Panc1 (cell line): ENCODE measurements at regions not wholly inside any gene's neighbourhood (a gene's known extent, or its start where the extent isn't known, plus 50 kb on each side); places are given as distances from the start of the nearest gene placed in this dataset.

Experiments used
- POLR2AphosphoS5 ChIP-seq: IDR thresholded peaks from 2 replicates; pipeline ENCODE4 v1.6.1; 2012; ENCODE audit warnings: mild to moderate bottlenecking, low read depth, low read length, moderate library complexity
- SIN3A ChIP-seq: IDR thresholded peaks from 2 replicates; pipeline ENCODE4 v1.6.1; 2012; ENCODE audit warnings: low read depth, mild to moderate bottlenecking, low read length, moderate library complexity, borderline replicate concordance; ENCODE audit not compliant: insufficient read depth

DNA sequence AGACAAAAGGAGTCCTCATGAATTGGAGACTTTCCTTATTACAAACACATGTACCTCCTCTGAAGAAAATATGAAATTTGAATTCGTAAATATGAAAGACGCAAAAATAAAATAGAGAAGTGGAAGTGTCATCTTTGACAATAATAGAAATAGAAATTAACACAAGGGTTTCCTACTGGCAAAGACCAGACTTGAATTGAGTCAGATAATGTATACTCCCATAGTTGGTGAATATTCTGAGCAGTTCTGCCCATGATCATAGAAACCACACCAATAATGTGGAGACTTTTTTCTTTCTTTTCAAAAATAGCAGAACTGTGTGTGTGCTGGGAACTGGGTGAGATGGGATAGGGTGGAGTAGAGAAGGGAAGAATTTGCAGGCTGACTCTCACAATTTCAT is 277.7 kb upstream of the TET2 start:
- TF ChIP-seq SIN3A, result no peak
- no peak for TF ChIP-seq POLR2AphosphoS5
